Mesendoderm (in vitro differentiated cells): ENCODE measurements at regions not wholly inside any gene's neighbourhood (a gene's known extent, or its start where the extent isn't known, plus 50 kb on each side); places are given as distances from the start of the nearest gene placed in this dataset.
A peak's percentile ranks its signal among the peaks of the same experiment; 100 is the strongest.

Experiments used
- DNase-seq: peaks from one replicate; pipeline ENCODE4 v3.0.0; 2013
- H2AK5ac ChIP-seq: 2 replicates; pipeline ENCODE4 v1.6.1; 2013; ENCODE audit warnings: low read length, inconsistent platforms
- H2BK120ac ChIP-seq: 2 replicates; pipeline ENCODE4 v1.6.1; 2013; ENCODE audit warnings: low read depth, mild to moderate bottlenecking, low read length, moderate library complexity, mixed read lengths
- H2BK15ac ChIP-seq: replicated peaks from 2 replicates; pipeline ENCODE4 v1.6.1; 2013; ENCODE audit warnings: low read depth, mild to moderate bottlenecking, moderate library complexity
- H2BK5ac ChIP-seq: 2 replicates; pipeline ENCODE4 v1.6.1; 2013; ENCODE audit warnings: low read length, inconsistent platforms
- H3K18ac ChIP-seq: 2 replicates; pipeline ENCODE4 v1.6.1; 2013; ENCODE audit warnings: mild to moderate bottlenecking, low read length, mixed read lengths
- H3K23ac ChIP-seq: one replicate; pipeline ENCODE4 v1.6.1; 2013; ENCODE audit warnings: low read length
- H3K27ac ChIP-seq: 2 replicates; pipeline ENCODE4 v1.5.1; 2013; ENCODE audit warnings: low read depth, mild to moderate bottlenecking, inconsistent platforms, low read length, moderate library complexity
- H3K27me3 ChIP-seq: 2 replicates; pipeline ENCODE4 v1.6.1; 2013; ENCODE audit warnings: low read length, control low read depth, mild to moderate bottlenecking, inconsistent platforms; ENCODE audit not compliant: insufficient read depth, poor library complexity
- H3K36me3 ChIP-seq: 2 replicates; pipeline ENCODE4 v1.6.1; 2013; ENCODE audit warnings: low read length, inconsistent platforms; ENCODE audit not compliant: control insufficient read depth, insufficient read depth
- H3K4ac ChIP-seq: one replicate; pipeline ENCODE4 v1.6.1; 2013; ENCODE audit warnings: low read depth, mild to moderate bottlenecking, low read length, moderate library complexity
- H3K4me1 ChIP-seq: 2 replicates; pipeline ENCODE4 v1.6.1; 2013; ENCODE audit warnings: low read depth, low read length, inconsistent platforms; ENCODE audit not compliant: control insufficient read depth
- H3K4me2 ChIP-seq: 2 replicates; pipeline ENCODE4 v1.6.1; 2013; ENCODE audit warnings: low read length
- H3K4me3 ChIP-seq: 2 replicates; pipeline ENCODE4 v1.5.1; 2013; ENCODE audit warnings: mild to moderate bottlenecking, low read length
- H3K56ac ChIP-seq: one replicate; pipeline ENCODE4 v1.6.1; 2013; ENCODE audit warnings: low read length
- H3K79me1 ChIP-seq: 2 replicates; pipeline ENCODE4 v1.6.1; 2013; ENCODE audit warnings: low read length, inconsistent platforms
- H3K79me2 ChIP-seq: 2 replicates; pipeline ENCODE4 v1.6.1; 2013; ENCODE audit warnings: mild to moderate bottlenecking, low read length; ENCODE audit not compliant: control insufficient read depth, insufficient read depth
- H3K9ac ChIP-seq: 2 replicates; pipeline ENCODE4 v1.6.1; 2013; ENCODE audit warnings: low read length, inconsistent platforms
- H4K5ac ChIP-seq: one replicate; pipeline ENCODE4 v1.6.1; 2013; ENCODE audit warnings: low read length
- H4K8ac ChIP-seq: one replicate; pipeline ENCODE4 v1.6.1; 2013; ENCODE audit warnings: low read depth, mild to moderate bottlenecking, control low read depth, low read length, moderate library complexity
- WGBS: extraction: QIAGEN DNeasy Blood & Tissue Kit; methylation state at CpG from one replicate; pipeline ENCODE4 v1.1.7; 2013; ENCODE audit warnings: low lambda C conversion rate, missing lambda C conversion rate; ENCODE audit not compliant: insufficient coverage; ENCODE audit errors: extremely low coverage; 5-methylcytosine and 5-hydroxymethylcytosine counted together

GRCh38 chr18:38284972-38285371 lies 719.4 kb upstream of the CELF4 start:
- no peaks in the 10 kb centered on the region for H3K36me3 ChIP-seq
- no peak for DNase-seq
- H3K4me2 ChIP-seq, result no peak overlapping the region
- no peaks in the 10 kb centered on the region for H3K79me1 ChIP-seq
- H2BK120ac ChIP-seq, result no peak overlapping the region
- H3K27ac ChIP-seq, result no peak overlapping the region
- no peaks in the 10 kb centered on the region for H3K4me1 ChIP-seq
- WGBS, result no CpG with 5 or more reads among the region's 3 CpGs
- no peaks in the 10 kb centered on the region for H3K27me3 ChIP-seq
- H4K8ac ChIP-seq, result no peak overlapping the region
- no peak overlapping the region for H2AK5ac ChIP-seq
- no peak overlapping the region for H3K9ac ChIP-seq
- no peak overlapping the region for H3K23ac ChIP-seq
- no peak overlapping the region for H3K18ac ChIP-seq
- H3K79me2 ChIP-seq, result no peaks in the 10 kb centered on the region
- no peak overlapping the region for H2BK15ac ChIP-seq
- H3K4me3 ChIP-seq, result no peak overlapping the region
- H2BK5ac ChIP-seq, result no peak overlapping the region
- H3K4ac ChIP-seq, result no peak overlapping the region
- no peak overlapping the region for H4K5ac ChIP-seq
- H3K56ac ChIP-seq, result no peak overlapping the region

- Histone ChIP-seq H3K79me2 (no peaks in the 10 kb centered on the region), H4K8ac (no peak overlapping the region), H3K4me3 (no peak overlapping the region), H3K23ac (no peak overlapping the region), H3K36me3 (no peaks in the 10 kb centered on the region), H4K5ac (no peak overlapping the region), H3K9ac (no peak overlapping the region), H2BK15ac (no peak overlapping the region), H3K18ac (no peak overlapping the region), H2BK120ac (no peak overlapping the region), H3K79me1 (no peaks in the 10 kb centered on the region), H3K4me1 (no peaks in the 10 kb centered on the region), H2BK5ac (no peak overlapping the region), H3K27me3 (no peaks in the 10 kb centered on the region), H3K4ac (no peak overlapping the region), H3K56ac (no peak overlapping the region), H3K4me2 (no peak overlapping the region), H2AK5ac (no peak overlapping the region), H3K27ac (no peak overlapping the region)
- no CpG with 5 or more reads among the region's 2 CpGs for WGBS
- DNase-seq, result no peak
Measured at GRCh38 chr18:38263066-38263465, 697.5 kb upstream of the CELF4 start.

GRCh38 chr18:38262661-38263060 lies 697.1 kb upstream of the CELF4 start:
- no peaks in the 10 kb centered on the region for H3K79me1 ChIP-seq
- no peaks in the 10 kb centered on the region for H3K36me3 ChIP-seq
- H4K8ac ChIP-seq, result no peak overlapping the region
- no peak overlapping the region for H2BK15ac ChIP-seq
- H3K4ac ChIP-seq, result no peak overlapping the region
- H3K9ac ChIP-seq, result no peak overlapping the region
- no peaks in the 10 kb centered on the region for H3K4me1 ChIP-seq
- H3K23ac ChIP-seq, result no peak overlapping the region
- DNase-seq, result no peak
- no peak overlapping the region for H2BK120ac ChIP-seq
- H2BK5ac ChIP-seq, result no peak overlapping the region
- no peak overlapping the region for H3K4me3 ChIP-seq
- H3K56ac ChIP-seq, result no peak overlapping the region
- H4K5ac ChIP-seq, result no peak overlapping the region
- H3K27me3 ChIP-seq, result no peaks in the 10 kb centered on the region
- H2AK5ac ChIP-seq, result no peak overlapping the region
- H3K4me2 ChIP-seq, result no peak overlapping the region
- no peak overlapping the region for H3K18ac ChIP-seq
- H3K79me2 ChIP-seq, result no peaks in the 10 kb centered on the region
- H3K27ac ChIP-seq, result no peak overlapping the region

GRCh38 chr18:38257661-38258060 lies 692.1 kb upstream of the CELF4 start:
- no peak for DNase-seq
- Histone ChIP-seq H2BK15ac (no peak overlapping the region), H3K4me1 (no peaks in the 10 kb centered on the region), H2AK5ac (no peak overlapping the region), H3K4me2 (no peak overlapping the region), H3K23ac (no peak overlapping the region), H3K4me3 (no peak overlapping the region), H3K27me3 (no peaks in the 10 kb centered on the region), H4K8ac (no peak overlapping the region), H4K5ac (no peak overlapping the region), H3K4ac (no peak overlapping the region), H3K79me1 (no peaks in the 10 kb centered on the region), H3K79me2 (no peaks in the 10 kb centered on the region), H2BK120ac (no peak overlapping the region), H2BK5ac (no peak overlapping the region), H3K36me3 (no peaks in the 10 kb centered on the region), H3K18ac (no peak overlapping the region), H3K9ac (no peak overlapping the region), H3K56ac (no peak overlapping the region), H3K27ac (no peak overlapping the region)
- no CpG with 5 or more reads among the region's 4 CpGs for WGBS

- Histone ChIP-seq H3K4me1 (no peaks in the 10 kb centered on the region), H2BK5ac (no peak overlapping the region), H3K27ac (no peak overlapping the region), H2AK5ac (no peak overlapping the region), H3K4me3 (no peak overlapping the region), H3K4ac (no peak overlapping the region), H2BK15ac (no peak overlapping the region), H3K23ac (no peak overlapping the region), H3K56ac (no peak overlapping the region), H4K5ac (no peak overlapping the region), H3K79me1 (no peaks in the 10 kb centered on the region), H3K36me3 (no peaks in the 10 kb centered on the region), H2BK120ac (no peak overlapping the region), H3K9ac (no peak overlapping the region), H3K18ac (no peak overlapping the region), H4K8ac (no peak overlapping the region), H3K4me2 (no peak overlapping the region), H3K27me3 (no peaks in the 10 kb centered on the region), H3K79me2 (no peaks in the 10 kb centered on the region)
- DNase-seq, result peak; percentile 14
- no CpG with 5 or more reads among the region's 2 CpGs for WGBS
Measured at GRCh38 chr18:38256366-38256765, 690.8 kb upstream of the CELF4 start.

- H2AK5ac ChIP-seq, result no peak overlapping the region
- no peak overlapping the region for H2BK15ac ChIP-seq
- no peak overlapping the region for H3K18ac ChIP-seq
- H3K79me1 ChIP-seq, result no peaks in the 10 kb centered on the region
- peak; percentile 3 for DNase-seq
- WGBS, result no CpG with 5 or more reads among the region's 5 CpGs
- no peak overlapping the region for H3K23ac ChIP-seq
- H3K9ac ChIP-seq, result no peak overlapping the region
- H3K56ac ChIP-seq, result no peak overlapping the region
- no peak overlapping the region for H2BK5ac ChIP-seq
- no peak overlapping the region for H3K27ac ChIP-seq
- no peak overlapping the region for H4K8ac ChIP-seq
- no peak overlapping the region for H3K4me3 ChIP-seq
- no peak overlapping the region for H4K5ac ChIP-seq
- H3K4me1 ChIP-seq, result no peaks in the 10 kb centered on the region
- H3K36me3 ChIP-seq, result no peaks in the 10 kb centered on the region
- H2BK120ac ChIP-seq, result no peak overlapping the region
- no peak overlapping the region for H3K4me2 ChIP-seq
- H3K79me2 ChIP-seq, result no peaks in the 10 kb centered on the region
- H3K27me3 ChIP-seq, result no peaks in the 10 kb centered on the region
- H3K4ac ChIP-seq, result no peak overlapping the region
Measured at GRCh38 chr18:38250971-38251370, 685.4 kb upstream of the CELF4 start.
